HG02870 (cell line): ENCODE measurements at regions not wholly inside any gene's neighbourhood (a gene's known extent, or its start where the extent isn't known, plus 50 kb on each side); places are given as distances from the start of the nearest gene placed in this dataset.

Experiments
- ATAC-seq: cut with Tn5 transposase; IDR thresholded peaks from one replicate; pipeline ENCODE4 v1.9.1; 2021; ENCODE audit warnings: mild to moderate bottlenecking, moderate library complexity; ENCODE audit not compliant: unreplicated experiment

GRCh38 chr3:72224804-72225509, 440.0 kb upstream of the PROK2 start:
- no peak for ATAC-seq

- ATAC-seq = no peak
Observed at GRCh38 chr3:72223628-72224027, 438.7 kb upstream of the PROK2 start.

- no peak for ATAC-seq
Observed at GRCh38 chr3:72223116-72223515, 438.2 kb upstream of the PROK2 start.

GRCh38 chr3:72222410-72222809, 437.5 kb upstream of the PROK2 start:
- ATAC-seq = no peak

- no peak for ATAC-seq
Observed at GRCh38 chr3:72220946-72221345, 436.0 kb upstream of the PROK2 start.

- no peak for ATAC-seq
Observed at GRCh38 chr3:72219752-72220151, 434.8 kb upstream of the PROK2 start.

GRCh38 chr3:72217570-72217969, 432.6 kb upstream of the PROK2 start:
- no peak for ATAC-seq

GRCh38 chr3:72214066-72214951, 429.4 kb upstream of the PROK2 start:
- no peak for ATAC-seq

GRCh38 chr3:72213296-72214065, 428.5 kb upstream of the PROK2 start:
- no peak for ATAC-seq

- ATAC-seq = no peak
Observed at GRCh38 chr3:72212396-72212795, 427.4 kb upstream of the PROK2 start.

GRCh38 chr3:72210261-72210660, 425.3 kb upstream of the PROK2 start:
- no peak for ATAC-seq

- no peak for ATAC-seq
Observed at GRCh38 chr3:72205297-72205826, 420.4 kb upstream of the PROK2 start.

- no peak for ATAC-seq
Observed at GRCh38 chr3:72204452-72204851, 419.5 kb upstream of the PROK2 start.

- no peak for ATAC-seq
Observed at GRCh38 chr3:72203613-72204349, 418.8 kb upstream of the PROK2 start.

GRCh38 chr3:72203105-72203504, 418.2 kb upstream of the PROK2 start:
- no peak for ATAC-seq

- no peak for ATAC-seq
Observed at GRCh38 chr3:72200332-72200731, 415.4 kb upstream of the PROK2 start.

- no peak for ATAC-seq
Observed at GRCh38 chr3:72199530-72199929, 414.6 kb upstream of the PROK2 start.

- no peak for ATAC-seq
Observed at GRCh38 chr3:72196377-72196929, 411.5 kb upstream of the PROK2 start.

GRCh38 chr3:72195895-72196294, 410.9 kb upstream of the PROK2 start:
- ATAC-seq = no peak

- ATAC-seq = no peak
Observed at GRCh38 chr3:72194458-72194857, 409.5 kb upstream of the PROK2 start.
